Mesenchymal stem cell (in vitro differentiated cells and primary cell): ENCODE measurements at regions not wholly inside any gene's neighbourhood (a gene's known extent, or its start where the extent isn't known, plus 50 kb on each side); places are given as distances from the start of the nearest gene placed in this dataset.

Experiments
- DNase-seq: peaks from one replicate; pipeline ENCODE4 v3.0.0-alpha.2; 2013
- H2AFZ ChIP-seq: one replicate; pipeline ENCODE4 v1.6.1; 2013; ENCODE audit warnings: low read depth, mild to moderate bottlenecking, control low read depth, inconsistent platforms, low read length, moderate library complexity
- H2AK5ac ChIP-seq: 2 replicates; pipeline ENCODE4 v1.6.1; 2013; ENCODE audit warnings: low read length, moderate library complexity, mild to moderate bottlenecking, inconsistent platforms; ENCODE audit not compliant: severe bottlenecking
- H2BK120ac ChIP-seq: one replicate; pipeline ENCODE4 v1.6.1; 2013; ENCODE audit warnings: low read depth, mild to moderate bottlenecking, inconsistent platforms, low read length, moderate library complexity
- H2BK12ac ChIP-seq, 2 experiments: one replicate each; pipeline ENCODE4 v1.6.1; 2013; ENCODE audit warnings: inconsistent platforms in 2 of 2, low read length in 2 of 2, mild to moderate bottlenecking in 2 of 2, moderate library complexity in 2 of 2, control low read depth in 1 of 2
- H2BK15ac ChIP-seq: one replicate; pipeline ENCODE4 v1.6.1; 2013; ENCODE audit warnings: mild to moderate bottlenecking, low read depth, inconsistent platforms; ENCODE audit not compliant: poor library complexity, severe bottlenecking
- H2BK5ac ChIP-seq: 2 replicates; pipeline ENCODE4 v1.6.1; 2013; ENCODE audit warnings: low read depth, mild to moderate bottlenecking, low read length, control low read depth, inconsistent platforms; ENCODE audit not compliant: poor library complexity, severe bottlenecking
- H3K14ac ChIP-seq, 2 experiments: one replicate each; pipeline ENCODE4 v1.6.1; 2013; ENCODE audit warnings: inconsistent platforms in 2 of 2, low read length in 2 of 2, control low read depth in 1 of 2, mild to moderate bottlenecking in 1 of 2, moderate library complexity in 1 of 2
- H3K18ac ChIP-seq, 2 experiments: one replicate each; pipeline ENCODE4 v1.6.1; 2013; ENCODE audit warnings: inconsistent platforms in 2 of 2, low read length in 2 of 2, control low read depth in 1 of 2, low read depth in 1 of 2, mild to moderate bottlenecking in 1 of 2
- H3K23ac ChIP-seq, 2 experiments: one replicate each; pipeline ENCODE4 v1.6.1; 2013; ENCODE audit warnings: inconsistent platforms in 2 of 2, low read length in 2 of 2, mild to moderate bottlenecking in 2 of 2, moderate library complexity in 2 of 2, control low read depth in 1 of 2
- H3K27ac ChIP-seq: 2 replicates; pipeline ENCODE4 v1.5.1; 2013; ENCODE audit warnings: mild to moderate bottlenecking, moderate library complexity, low read length, control low read depth, inconsistent platforms; ENCODE audit not compliant: poor library complexity, severe bottlenecking
- H3K27me3 ChIP-seq, 2 experiments: 2 replicates each; pipeline versions ENCODE4 v1.6.1 to v1.7.0; 2013; ENCODE audit warnings: low read length in 2 of 2, mild to moderate bottlenecking in 2 of 2, moderate library complexity in 2 of 2, control low read depth in 1 of 2, inconsistent platforms in 1 of 2; ENCODE audit not compliant: control insufficient read depth in 1 of 2, insufficient read depth in 1 of 2
- H3K36me3 ChIP-seq, 2 experiments: 2 replicates each; pipeline versions ENCODE4 v1.6.1 to v1.7.0; 2013; ENCODE audit warnings: low read length in 2 of 2, control low read depth in 1 of 2, inconsistent platforms in 1 of 2, low read depth in 1 of 2, mild to moderate bottlenecking in 1 of 2; ENCODE audit not compliant: insufficient read depth in 2 of 2, control insufficient read depth in 1 of 2
- H3K4ac ChIP-seq, 2 experiments: one replicate each; pipeline ENCODE4 v1.6.1; 2013; ENCODE audit warnings: inconsistent platforms in 2 of 2, low read length in 2 of 2, mild to moderate bottlenecking in 2 of 2, moderate library complexity in 2 of 2, control low read depth in 1 of 2, low read depth in 1 of 2
- H3K4me1 ChIP-seq: 2 replicates; pipeline ENCODE4 v1.6.1; 2013; ENCODE audit warnings: low read depth, low read length, control low read depth; ENCODE audit not compliant: control insufficient read depth, insufficient read depth
- H3K4me2 ChIP-seq: 2 replicates; pipeline ENCODE4 v1.6.1; 2013; ENCODE audit warnings: low read length, mild to moderate bottlenecking, inconsistent platforms; ENCODE audit not compliant: poor library complexity, severe bottlenecking
- H3K4me3 ChIP-seq, 2 experiments: 2 replicates each; pipeline versions ENCODE4 v1.5.1 to v1.7.0; 2013; ENCODE audit warnings: low read length in 2 of 2, mild to moderate bottlenecking in 2 of 2, control low read depth in 1 of 2, low read depth in 1 of 2; ENCODE audit not compliant: insufficient read depth in 1 of 2
- H3K79me1 ChIP-seq: replicated peaks from 2 replicates; pipeline ENCODE4 v1.6.1; 2013; ENCODE audit warnings: mild to moderate bottlenecking, control low read depth, low read length, inconsistent platforms; ENCODE audit not compliant: poor library complexity, severe bottlenecking
- H3K9ac ChIP-seq: 2 replicates; pipeline ENCODE4 v1.7.0; 2013; ENCODE audit warnings: mild to moderate bottlenecking, low read length, moderate library complexity
- H3K9me3 ChIP-seq: 2 replicates; pipeline ENCODE4 v1.7.0; 2013; ENCODE audit warnings: mild to moderate bottlenecking, low read length; ENCODE audit not compliant: control insufficient read depth
- H4K8ac ChIP-seq: one replicate; pipeline ENCODE4 v1.6.1; 2013; ENCODE audit warnings: inconsistent platforms, mild to moderate bottlenecking, low read length, moderate library complexity
- H4K91ac ChIP-seq: one replicate; pipeline ENCODE4 v1.6.1; 2013; ENCODE audit warnings: mild to moderate bottlenecking, low read length, inconsistent platforms
- WGBS: methylation state at CpG from one replicate; pipeline ENCODE4 v1.1.7; 2013; ENCODE audit warnings: mixed read lengths; 5-methylcytosine and 5-hydroxymethylcytosine counted together

DNA sequence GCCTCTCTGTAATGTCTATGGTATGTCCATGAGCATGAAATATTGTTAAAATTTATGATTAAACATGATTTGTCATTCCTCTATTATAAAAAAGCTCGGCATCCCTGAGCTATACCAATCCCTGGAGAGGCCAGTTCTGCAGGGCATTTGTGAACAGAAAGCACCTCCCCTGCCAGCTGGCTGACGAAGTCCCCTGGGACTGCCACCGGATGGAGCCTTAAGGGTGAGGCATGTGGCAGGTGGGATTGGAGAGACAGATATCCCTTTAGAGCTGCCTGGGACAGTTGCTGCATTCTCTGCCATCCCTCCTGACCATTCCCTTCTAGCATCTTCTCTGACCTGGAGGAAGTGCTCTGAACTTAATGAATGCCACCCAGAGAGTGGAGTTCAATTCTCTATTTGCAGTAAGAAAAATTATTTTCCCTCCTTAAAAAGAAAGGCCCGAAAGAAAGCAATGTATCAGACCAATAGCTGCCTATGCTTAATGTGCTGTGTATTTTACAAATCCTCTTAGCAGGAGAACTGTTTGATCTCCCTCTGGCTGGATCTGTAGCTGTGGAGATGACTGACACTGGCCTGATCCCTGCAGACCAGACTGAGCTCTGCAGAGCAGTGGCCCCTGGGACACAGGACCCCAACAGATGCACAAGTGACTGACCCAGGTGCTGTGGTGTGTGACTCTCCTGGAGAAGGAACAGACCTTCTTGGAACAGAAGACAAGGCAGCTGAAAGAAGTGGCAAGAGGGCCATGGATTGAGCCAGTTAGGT is 219.0 kb upstream of the NAV2 start:
- DNase-seq = no peak
- Histone ChIP-seq H3K9ac (no peak overlapping the region), H3K79me1 (no peaks in the 10 kb centered on the region), H2BK120ac (no peak overlapping the region), H2BK5ac (no peak overlapping the region), H3K23ac (no peak overlapping the region), H2AK5ac (no peak overlapping the region), H3K4ac (no peak overlapping the region), H3K36me3 (no peaks in the 10 kb centered on the region), H3K4me3 (no peak overlapping the region), H3K4me1 (no peaks in the 10 kb centered on the region), H4K91ac (no peak overlapping the region), H3K27me3 (peaks cover 0 to 16% of the 10 kb centered on the region in 2 experiments), H3K9me3 (peaks cover 5% of the 10 kb centered on the region), H3K18ac (no peak overlapping the region), H2AFZ (no peak overlapping the region), H4K8ac (no peak overlapping the region), H3K14ac (peak overlapping the region in 1 of 2 experiments; percentile 58), H2BK15ac (no peak overlapping the region), H2BK12ac (no peak overlapping the region), H3K27ac (no peak overlapping the region), H3K4me2 (no peak overlapping the region)
- 72% methylated on average over 3 of the region's 4 CpGs for WGBS

DNA sequence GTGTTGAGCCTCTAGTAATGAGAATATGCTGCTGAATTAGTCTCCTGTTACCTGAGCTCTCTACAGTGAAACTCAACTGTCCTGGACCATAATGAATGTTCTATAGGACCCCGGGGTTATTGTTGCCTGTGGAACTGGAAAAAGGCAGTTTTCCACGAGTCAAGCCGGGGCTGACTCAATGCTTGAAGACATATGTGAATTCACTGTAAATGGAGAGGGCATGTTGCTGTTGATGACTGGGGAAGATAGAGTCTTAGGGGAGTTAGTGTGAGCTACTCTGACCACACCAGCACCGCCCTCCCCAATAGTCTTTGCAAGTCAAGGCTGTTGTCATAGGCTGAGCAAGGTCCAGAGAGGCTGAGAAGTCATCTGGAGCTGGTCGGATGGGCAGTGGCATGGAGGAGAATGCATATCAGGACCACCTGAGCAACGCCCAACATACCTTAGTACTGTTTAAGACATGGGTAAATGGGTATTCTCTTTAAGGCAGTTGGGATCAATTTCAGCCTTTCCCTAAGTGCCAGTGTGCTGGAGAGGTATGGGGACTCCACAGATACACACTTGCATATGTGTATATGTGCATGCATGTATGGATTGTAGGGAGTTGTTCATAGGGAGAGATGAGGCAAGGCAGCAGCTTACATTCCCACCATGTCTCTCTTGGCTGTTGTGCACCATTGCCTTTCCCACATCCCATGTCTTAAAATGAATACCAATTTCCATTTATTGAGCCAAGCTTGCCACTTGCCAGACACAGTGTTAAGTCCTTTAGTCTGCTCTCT is 230.1 kb upstream of the NAV2 start:
- Histone ChIP-seq H3K4me2 (no peak overlapping the region), H3K79me1 (no peaks in the 10 kb centered on the region), H3K4me3 (no peak overlapping the region), H3K27me3 (peaks cover 0 to 40% of the 10 kb centered on the region in 2 experiments), H3K27ac (no peak overlapping the region), H3K18ac (no peak overlapping the region), H4K91ac (no peak overlapping the region), H2BK12ac (no peak overlapping the region), H2AFZ (no peak overlapping the region), H4K8ac (no peak overlapping the region), H3K9me3 (no peaks in the 10 kb centered on the region), H3K14ac (no peak overlapping the region), H3K36me3 (no peaks in the 10 kb centered on the region), H3K23ac (no peak overlapping the region), H2BK15ac (no peak overlapping the region), H3K4me1 (no peaks in the 10 kb centered on the region), H3K9ac (no peak overlapping the region), H2BK5ac (no peak overlapping the region), H3K4ac (no peak overlapping the region), H2BK120ac (no peak overlapping the region), H2AK5ac (no peak overlapping the region)
- no peak for DNase-seq
- WGBS = 77% methylated on average over 6 of the region's 6 CpGs

GRCh38 chr11:19480540-19480939 is 232.1 kb upstream of the NAV2 start:
- Histone ChIP-seq H3K9me3 (no peaks in the 10 kb centered on the region), H3K79me1 (no peaks in the 10 kb centered on the region), H3K27me3 (peaks cover 0 to 50% of the 10 kb centered on the region in 2 experiments), H2BK15ac (no peak overlapping the region), H2AFZ (no peak overlapping the region), H3K9ac (no peak overlapping the region), H3K36me3 (no peaks in the 10 kb centered on the region), H3K4me1 (no peaks in the 10 kb centered on the region), H3K14ac (no peak overlapping the region), H3K23ac (no peak overlapping the region), H3K18ac (no peak overlapping the region), H2BK120ac (no peak overlapping the region), H2AK5ac (no peak overlapping the region), H4K91ac (no peak overlapping the region), H2BK5ac (no peak overlapping the region), H3K4me3 (no peak overlapping the region), H3K27ac (no peak overlapping the region), H3K4me2 (no peak overlapping the region), H3K4ac (no peak overlapping the region), H4K8ac (no peak overlapping the region), H2BK12ac (no peak overlapping the region)
- DNase-seq = no peak
- WGBS = 100% methylated on average over 1 of the region's 2 CpGs

DNA sequence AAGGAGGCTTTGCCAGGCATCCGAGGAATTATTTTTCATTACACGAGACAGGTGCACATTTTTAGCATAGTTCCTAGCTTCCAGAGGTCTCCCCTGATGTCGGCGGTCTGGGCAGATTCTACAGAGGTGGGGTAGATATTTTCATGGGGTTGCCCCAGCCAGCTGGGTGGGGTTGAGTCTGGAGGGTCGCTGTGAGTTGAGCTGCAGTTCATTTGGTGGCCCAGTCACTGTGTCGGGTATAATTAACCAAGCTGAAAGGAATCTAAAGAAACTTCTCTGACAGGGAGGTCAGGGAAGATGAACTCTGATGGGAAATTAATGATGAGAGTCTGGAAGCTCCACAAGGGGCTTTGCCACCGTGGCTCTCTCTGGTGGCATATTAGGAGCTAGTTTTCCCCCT is 233.7 kb upstream of the NAV2 start:
- H2BK12ac ChIP-seq = no peak overlapping the region
- no peak overlapping the region for H3K27ac ChIP-seq
- WGBS = 87% methylated on average over 6 of the region's 7 CpGs
- no peak overlapping the region for H2BK120ac ChIP-seq
- peaks cover 0 to 49% of the 10 kb centered on the region in 2 experiments for H3K27me3 ChIP-seq
- no peak overlapping the region for H3K4me3 ChIP-seq
- no peak overlapping the region for H3K4me2 ChIP-seq
- no peak overlapping the region for H3K9ac ChIP-seq
- H3K23ac ChIP-seq = no peak overlapping the region
- H4K91ac ChIP-seq = no peak overlapping the region
- H3K36me3 ChIP-seq = no peaks in the 10 kb centered on the region
- DNase-seq = no peak
- H3K79me1 ChIP-seq = no peaks in the 10 kb centered on the region
- H3K4me1 ChIP-seq = no peaks in the 10 kb centered on the region
- no peak overlapping the region for H4K8ac ChIP-seq
- H2AFZ ChIP-seq = no peak overlapping the region
- no peak overlapping the region for H3K4ac ChIP-seq
- H3K9me3 ChIP-seq = no peaks in the 10 kb centered on the region
- H3K14ac ChIP-seq = no peak overlapping the region
- no peak overlapping the region for H2BK5ac ChIP-seq
- no peak overlapping the region for H2AK5ac ChIP-seq
- H3K18ac ChIP-seq = no peak overlapping the region
- H2BK15ac ChIP-seq = no peak overlapping the region
